OCI-LY7 (cell line): ENCODE measurements at regions not wholly inside any gene's neighbourhood (a gene's known extent, or its start where the extent isn't known, plus 50 kb on each side); places are given as distances from the start of the nearest gene placed in this dataset.
"Not testable (repeated sequence)": the region's sequence is repeated elsewhere in the genome, so short reads cannot be mapped to it uniquely, and the experiment has no call there.

Experiments used
- BruUV-seq: library from RNA; stranded (reverse); fragments of 400-500 nt; replicated peaks from 2 replicates; lab custom pipeline; 2021; lab: Mats Ljungman, UMichigan
- CTCF ChIA-PET: fragments of 300-600 bp; sonication (Branson Sonifier 250); formaldehyde crosslinking; loops from one replicate; lab custom pipeline; 2022; ENCODE audit warnings: antibody characterized with exemption; ENCODE audit not compliant: unreplicated experiment; lab: Charles Lee
- POLR2A ChIA-PET: fragments of 300-600 bp; sonication (Branson Sonifier 250); formaldehyde crosslinking; loops from one replicate; lab custom pipeline; 2022; ENCODE audit warnings: antibody characterized with exemption; lab: Charles Lee
- DNase-seq: peaks from one replicate; pipeline ENCODE4 v3.0.0-alpha.2; 2015; ENCODE audit warnings: low spot score
- H2AFZ ChIP-seq: fragments of 200-600 bp; sonication (generic), shearing (Covaris generic); 2 replicates; pipeline ENCODE4 v1.6.1; 2014; ENCODE audit warnings: mild to moderate bottlenecking, antibody characterized with exemption, low read length, moderate library complexity
- H3K27ac ChIP-seq: fragments of 200-600 bp; sonication (generic); 2 replicates; pipeline ENCODE4 v1.5.1; 2014; ENCODE audit warnings: mixed run types, low read depth, mild to moderate bottlenecking, moderate library complexity, low read length, inconsistent platforms; ENCODE audit not compliant: poor library complexity, severe bottlenecking
- H3K36me3 ChIP-seq: fragments of 200-600 bp; sonication (generic); 2 replicates; pipeline ENCODE4 v1.6.1; 2014; ENCODE audit warnings: mild to moderate bottlenecking, antibody characterized with exemption, low read length, moderate library complexity, mixed read lengths; ENCODE audit not compliant: insufficient read depth
- H3K4me1 ChIP-seq: fragments of 200-600 bp; sonication (generic); 2 replicates; pipeline ENCODE4 v1.5.1; 2014; ENCODE audit warnings: mild to moderate bottlenecking, low read length; ENCODE audit not compliant: insufficient read depth, poor library complexity, severe bottlenecking
- H3K4me2 ChIP-seq: fragments of 200-600 bp; sonication (generic); 2 replicates; pipeline ENCODE4 v1.6.1; 2014; ENCODE audit warnings: mild to moderate bottlenecking, low read length
- H3K4me3 ChIP-seq: fragments of 200-600 bp; sonication (generic); 2 replicates; pipeline ENCODE4 v1.5.1; 2014; ENCODE audit warnings: mild to moderate bottlenecking, low read depth, low read length; ENCODE audit not compliant: poor library complexity, severe bottlenecking
- H3K79me2 ChIP-seq: fragments of 200-600 bp; sonication (generic); 2 replicates; pipeline ENCODE4 v1.6.1; 2016; ENCODE audit warnings: low read depth, mild to moderate bottlenecking, low read length, moderate library complexity, mixed read lengths; ENCODE audit not compliant: insufficient read depth
- H3K9me2 ChIP-seq: fragments of 200-600 bp; sonication (generic); 2 replicates; pipeline ENCODE4 v1.6.1; 2016; ENCODE audit warnings: mild to moderate bottlenecking, low read length, mixed read lengths; ENCODE audit not compliant: insufficient read depth
- H3K9me3 ChIP-seq: fragments of 200-600 bp; sonication (generic); 2 replicates; pipeline ENCODE4 v1.6.1; 2014; ENCODE audit warnings: mild to moderate bottlenecking, mixed run types, low read length, mixed read lengths
- H4K20me1 ChIP-seq: fragments of 200-600 bp; sonication (generic); 2 replicates; pipeline ENCODE4 v1.6.1; 2014; ENCODE audit warnings: mild to moderate bottlenecking, antibody characterized with exemption, low read length, moderate library complexity, mixed read lengths; ENCODE audit not compliant: insufficient read depth
- CTCF ChIP-seq: fragments of 200-600 bp; sonication (generic); conservative IDR thresholded peaks from 2 replicates; pipeline ENCODE4 v1.5.1; 2014; ENCODE audit warnings: mild to moderate bottlenecking, antibody characterized with exemption, low read length, moderate library complexity, mixed read lengths
- EZH2phosphoT487 ChIP-seq: fragments of 200-600 bp; sonication (generic); IDR thresholded peaks from 2 replicates; pipeline ENCODE4 v1.6.1; 2018; ENCODE audit warnings: low read depth, borderline replicate concordance, mild to moderate bottlenecking, mixed run types, antibody characterized with exemption, low read length, moderate library complexity, mixed read lengths
- intact Hi-C: fragments of 100-400 bp; cut with micrococcal nuclease; formaldehyde crosslinking; loops from one replicate; pipeline ENCODE4 v1.10.0; 2022; ENCODE audit not compliant: unreplicated experiment

GRCh38 chr1:74976491-74976890 is 157.7 kb upstream of the LHX8 start:
- intact Hi-C loops: no loop called here
- DNase-seq: no peak
- H3K9me3 ChIP-seq: no peaks in the 10 kb centered on the region
- H3K9me2 ChIP-seq: no peaks in the 10 kb centered on the region
- H3K4me1 ChIP-seq: no peaks in the 10 kb centered on the region
- H3K4me2 ChIP-seq: no peak overlapping the region
- H3K79me2 ChIP-seq: no peaks in the 10 kb centered on the region
- TF ChIP-seq EZH2phosphoT487 (no peak), CTCF (no peak)
- H3K27ac ChIP-seq: no peak overlapping the region
- H2AFZ ChIP-seq: no peak overlapping the region
- no TSS peak for BruUV-seq
- CTCF ChIA-PET: no interaction called here
- no peak overlapping the region for H3K4me3 ChIP-seq
- POLR2A ChIA-PET: interaction anchor here (0.7 kb wide), 1 partner anchor 267 kb away, joined by 3 read pairs; no protein-coding TSS in a partner anchor
- H4K20me1 ChIP-seq: no peaks in the 10 kb centered on the region
- H3K36me3 ChIP-seq: no peaks in the 10 kb centered on the region

DNA sequence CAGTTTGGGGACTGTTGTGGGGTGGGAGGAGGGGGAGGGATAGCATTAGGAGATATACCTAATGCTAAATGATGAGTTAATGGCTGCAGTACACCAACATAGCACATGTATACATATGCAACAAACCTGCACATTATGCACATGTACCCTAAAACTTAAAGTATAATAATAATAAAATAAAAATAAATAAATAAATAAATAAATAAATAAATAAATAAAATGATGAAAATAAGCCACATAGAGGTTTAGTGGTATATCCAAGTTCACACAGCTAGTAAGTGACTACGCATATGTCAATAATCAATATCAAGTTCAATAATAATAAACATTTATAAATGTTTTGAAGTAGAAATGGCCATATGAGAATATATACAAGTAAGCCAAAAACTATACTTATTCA is 141.7 kb upstream of the LHX8 start:
- H3K9me2 ChIP-seq, H3K9me3 ChIP-seq, DNase-seq, H3K4me2 ChIP-seq, H3K36me3 ChIP-seq, H4K20me1 ChIP-seq, H2AFZ ChIP-seq, H3K4me3 ChIP-seq, intact Hi-C loops, H3K4me1 ChIP-seq, BruUV-seq, POLR2A ChIA-PET, H3K27ac ChIP-seq, CTCF ChIA-PET, H3K79me2 ChIP-seq: not testable (repeated sequence)

GRCh38 chr1:74995821-74996220 is 138.4 kb upstream of the LHX8 start:
- no peak overlapping the region for H3K4me2 ChIP-seq
- no TSS peak for BruUV-seq
- no peak for DNase-seq
- no peaks in the 10 kb centered on the region for H4K20me1 ChIP-seq
- no peaks in the 10 kb centered on the region for H3K4me1 ChIP-seq
- no peaks in the 10 kb centered on the region for H3K9me2 ChIP-seq
- H3K36me3 ChIP-seq: no peaks in the 10 kb centered on the region
- intact Hi-C loops: no loop called here
- H3K27ac ChIP-seq: no peak overlapping the region
- POLR2A ChIA-PET: interaction anchor here (0.9 kb wide), 1 partner anchor 34 kb away, joined by 8 read pairs; no protein-coding TSS in a partner anchor
- no peak overlapping the region for H2AFZ ChIP-seq
- H3K9me3 ChIP-seq: no peaks in the 10 kb centered on the region
- H3K79me2 ChIP-seq: no peaks in the 10 kb centered on the region
- CTCF ChIA-PET: no interaction called here
- TF ChIP-seq CTCF (no peak), EZH2phosphoT487 (no peak)
- H3K4me3 ChIP-seq: no peak overlapping the region
